ENCODE measurements at regions not wholly inside any gene's neighbourhood (a gene's known extent, or its start where the extent isn't known, plus 50 kb on each side); places are given as distances from the start of the nearest gene placed in this dataset.

GRCh38 chr3:99066863-99067262 lies 165.4 kb upstream of the DCBLD2 start:
- H3K4me3 ChIP-seq = no peak overlapping the region
- no peaks in the 10 kb centered on the region for H3K36me3 ChIP-seq
- H3K4me2 ChIP-seq = no peak overlapping the region
- no peaks in the 10 kb centered on the region for H3K9me3 ChIP-seq (replicated peaks in 1 of 11)
- no peak overlapping the region for H3K9ac ChIP-seq
- H4K20me1 ChIP-seq = no peaks in the 10 kb centered on the region
- no peaks in the 10 kb centered on the region for H3K27me3 ChIP-seq
- TF ChIP-seq Cebpa-rat (IDR thresholded peaks at IDR 0.05) = no peak
- H3K27ac ChIP-seq = no peak overlapping the region
- H3K4me1 ChIP-seq = no peaks in the 10 kb centered on the region

GRCh38 chr3:99049164-99049563 lies 147.7 kb upstream of the DCBLD2 start:
- TF ChIP-seq Cebpa-rat (IDR thresholded peaks at IDR 0.05) = no peak
- H3K27me3 ChIP-seq = no peaks in the 10 kb centered on the region
- no peaks in the 10 kb centered on the region for H3K36me3 ChIP-seq
- no peak overlapping the region for H3K4me2 ChIP-seq
- no peak overlapping the region for H3K4me3 ChIP-seq
- no peak overlapping the region for H3K27ac ChIP-seq
- H4K20me1 ChIP-seq = no peaks in the 10 kb centered on the region
- no peak overlapping the region for H3K9ac ChIP-seq
- no peaks in the 10 kb centered on the region for H3K4me1 ChIP-seq
- no peaks in the 10 kb centered on the region for H3K9me3 ChIP-seq (replicated peaks in 1 of 11)

- Histone ChIP-seq H3K36me3 (no peaks in the 10 kb centered on the region), H3K27ac (no peak overlapping the region), H3K9me3 (replicated peaks in 1 of 11) (no peaks in the 10 kb centered on the region), H3K4me3 (no peak overlapping the region), H3K4me2 (no peak overlapping the region), H3K4me1 (no peaks in the 10 kb centered on the region), H4K20me1 (no peaks in the 10 kb centered on the region), H3K27me3 (no peaks in the 10 kb centered on the region), H3K9ac (no peak overlapping the region)
- no peak for TF ChIP-seq Cebpa-rat (IDR thresholded peaks at IDR 0.05)
Observed at GRCh38 chr3:99041747-99042146, 140.3 kb upstream of the DCBLD2 start.

DNA sequence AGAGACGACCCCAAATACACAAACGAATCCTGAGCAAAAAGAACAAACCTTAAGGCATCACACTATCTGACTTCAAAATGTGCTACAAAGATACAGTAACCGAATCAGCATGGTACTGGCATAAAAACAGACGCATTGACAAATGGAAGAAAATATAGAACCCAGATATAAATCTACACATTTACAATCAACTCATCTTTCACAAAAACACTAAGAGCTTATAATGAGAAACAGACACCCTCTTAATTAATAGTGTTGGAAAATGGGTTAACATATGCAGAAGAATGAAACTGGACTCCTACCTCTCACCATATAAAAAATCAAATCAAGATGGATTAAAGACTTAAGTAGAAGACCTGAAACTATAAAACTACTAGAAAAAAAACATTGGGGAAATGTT lies 130.3 kb upstream of the DCBLD2 start:
- Histone ChIP-seq H3K4me2 (no peak overlapping the region), H3K4me1 (no peaks in the 10 kb centered on the region), H3K9ac (no peak overlapping the region), H3K27me3 (no peaks in the 10 kb centered on the region), H3K9me3 (replicated peaks in 1 of 11) (peaks cover 0 to 8% (median 0%) of the 10 kb centered on the region in 11 experiments; a peak in 5 of 22 replicates), H3K4me3 (no peak overlapping the region), H4K20me1 (no peaks in the 10 kb centered on the region), H3K27ac (no peak overlapping the region), H3K36me3 (no peaks in the 10 kb centered on the region)
- no peak for TF ChIP-seq Cebpa-rat (IDR thresholded peaks at IDR 0.05)

GRCh38 chr3:99023590-99024192 lies 122.2 kb upstream of the DCBLD2 start:
- TF ChIP-seq Cebpa-rat (IDR thresholded peaks at IDR 0.05) = no peak
- no peak overlapping the region for H3K4me3 ChIP-seq

DNA sequence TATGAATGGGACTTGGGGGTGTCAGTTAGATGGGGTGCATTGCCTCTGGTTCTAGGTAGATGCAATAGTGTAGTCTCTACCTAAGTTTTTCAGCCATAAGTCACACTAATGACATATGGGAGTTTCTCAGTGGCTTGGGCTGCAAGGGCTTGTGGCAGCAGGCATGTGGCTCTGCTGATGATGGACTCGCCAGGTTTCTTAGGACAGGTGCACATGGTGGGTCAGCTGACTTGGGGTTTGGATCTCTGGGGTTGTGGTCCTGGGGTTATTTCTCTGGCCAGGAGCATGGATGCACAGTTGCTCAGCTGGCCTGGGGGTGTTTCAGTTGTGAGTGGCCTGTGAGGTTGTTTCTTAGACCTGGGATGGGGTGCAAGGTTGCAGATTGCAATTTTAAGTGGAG lies 120.0 kb upstream of the DCBLD2 start:
- Histone ChIP-seq H3K4me2 (no peak overlapping the region), H3K4me3 (no peak overlapping the region), H4K20me1 (no peaks in the 10 kb centered on the region), H3K9ac (no peak overlapping the region), H3K4me1 (no peaks in the 10 kb centered on the region), H3K36me3 (no peaks in the 10 kb centered on the region), H3K9me3 (replicated peaks in 1 of 11) (no peaks in the 10 kb centered on the region), H3K27ac (no peak overlapping the region), H3K27me3 (no peaks in the 10 kb centered on the region)
- TF ChIP-seq Cebpa-rat (IDR thresholded peaks at IDR 0.05) = no peak

More at GRCh38 chr3:99023590-99024192, 122.2 kb upstream of the DCBLD2 start:
- H4K20me1 ChIP-seq = no peaks in the 10 kb centered on the region
- H3K4me1 ChIP-seq = no peaks in the 10 kb centered on the region
- no peak overlapping the region for H3K27ac ChIP-seq
- no peaks in the 10 kb centered on the region for H3K36me3 ChIP-seq
- no peaks in the 10 kb centered on the region for H3K27me3 ChIP-seq
- H3K9me3 ChIP-seq (replicated peaks in 1 of 11) = peaks cover 0 to 8% (median 0%) of the 10 kb centered on the region in 11 experiments; a peak in 5 of 22 replicates
- no peak overlapping the region for H3K4me2 ChIP-seq
- no peak overlapping the region for H3K9ac ChIP-seq

DNA sequence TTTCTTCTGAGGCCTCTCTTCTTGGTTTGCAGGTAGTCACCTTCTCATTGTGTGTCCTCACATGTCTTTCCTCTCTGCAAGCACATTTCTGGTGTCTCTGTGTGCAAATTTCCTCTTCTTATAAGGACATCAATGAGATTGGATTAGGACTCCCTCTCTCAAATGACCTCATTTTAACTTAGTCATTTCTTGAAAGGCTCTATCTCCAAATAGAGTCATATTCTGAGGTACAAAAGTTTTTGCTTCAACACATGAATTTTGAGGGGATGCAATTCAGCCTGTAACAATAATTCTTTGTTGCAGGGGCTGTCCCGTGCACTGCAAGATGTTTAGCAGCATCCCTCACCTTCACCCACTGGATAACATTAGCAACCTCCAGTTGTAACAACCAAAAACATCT lies 115.0 kb upstream of the DCBLD2 start:
- peaks cover 0 to 19% (median 14%) of the 10 kb centered on the region in 10 experiments; a peak in 16 of 20 replicates for H3K4me1 ChIP-seq

GRCh38 chr3:99013777-99014315 lies 112.4 kb upstream of the DCBLD2 start:
- Histone ChIP-seq H3K27ac (no peak overlapping the region), H3K4me3 (no peak overlapping the region), H3K9ac (no peak overlapping the region), H4K20me1 (no peaks in the 10 kb centered on the region), H3K4me2 (no peak overlapping the region), H3K27me3 (no peaks in the 10 kb centered on the region), H3K4me1 (peaks cover 0 to 21% (median 14%) of the 10 kb centered on the region in 10 experiments; a peak in 16 of 20 replicates), H3K9me3 (replicated peaks in 1 of 11) (no peaks in the 10 kb centered on the region), H3K36me3 (no peaks in the 10 kb centered on the region)
- TF ChIP-seq Cebpa-rat (IDR thresholded peaks at IDR 0.05) = no peak

More for the DNA sequence above, 115.0 kb upstream of the DCBLD2 start:
- H3K27ac ChIP-seq = no peak overlapping the region
- H3K4me2 ChIP-seq = no peak overlapping the region
- no peak for TF ChIP-seq Cebpa-rat (IDR thresholded peaks at IDR 0.05)
- no peaks in the 10 kb centered on the region for H3K36me3 ChIP-seq
- H3K27me3 ChIP-seq = no peaks in the 10 kb centered on the region
- H3K9ac ChIP-seq = no peak overlapping the region
- H3K4me3 ChIP-seq = no peak overlapping the region
- H3K9me3 ChIP-seq (replicated peaks in 1 of 11) = no peaks in the 10 kb centered on the region
- no peaks in the 10 kb centered on the region for H4K20me1 ChIP-seq

- H3K27me3 ChIP-seq = no peaks in the 10 kb centered on the region
- H3K4me3 ChIP-seq = no peak overlapping the region
- H3K36me3 ChIP-seq = no peaks in the 10 kb centered on the region
- no peak overlapping the region for H3K27ac ChIP-seq
- peaks cover 0 to 21% (median 14%) of the 10 kb centered on the region in 10 experiments; a peak in 16 of 20 replicates for H3K4me1 ChIP-seq
- TF ChIP-seq Cebpa-rat (IDR thresholded peaks at IDR 0.05) = no peak
- no peaks in the 10 kb centered on the region for H4K20me1 ChIP-seq
- H3K9me3 ChIP-seq (replicated peaks in 1 of 11) = no peaks in the 10 kb centered on the region
- H3K4me2 ChIP-seq = peak overlapping the region in 3 of 11 experiments; percentile 43 to 56 (median 52); a peak in 2 of 22 replicates
- no peak overlapping the region for H3K9ac ChIP-seq
Observed at GRCh38 chr3:99013077-99013476, 111.6 kb upstream of the DCBLD2 start.

GRCh38 chr3:99012051-99012450 lies 110.6 kb upstream of the DCBLD2 start:
- 0 out of 22 replicates have a peak overlapping the region, but pooled peaks of 1 of the 11 experiments have one; percentile 4 for H3K27ac ChIP-seq
- H3K4me1 ChIP-seq = peaks cover 0 to 21% (median 14%) of the 10 kb centered on the region in 10 experiments; a peak in 16 of 20 replicates
- no peaks in the 10 kb centered on the region for H3K27me3 ChIP-seq
- H4K20me1 ChIP-seq = no peaks in the 10 kb centered on the region
- no peak for TF ChIP-seq Cebpa-rat (IDR thresholded peaks at IDR 0.05)
- peak overlapping the region in 9 of 11 experiments; percentile 4 to 63 (median 52); a peak in 15 of 22 replicates for H3K4me2 ChIP-seq
- no peak overlapping the region for H3K4me3 ChIP-seq
- H3K9ac ChIP-seq = no peak overlapping the region
- H3K9me3 ChIP-seq (replicated peaks in 1 of 11) = no peaks in the 10 kb centered on the region
- no peaks in the 10 kb centered on the region for H3K36me3 ChIP-seq
